ENCODE measurements at regions not wholly inside any gene's neighbourhood (a gene's known extent, or its start where the extent isn't known, plus 50 kb on each side); places are given as distances from the start of the nearest gene placed in this dataset.

DNA sequence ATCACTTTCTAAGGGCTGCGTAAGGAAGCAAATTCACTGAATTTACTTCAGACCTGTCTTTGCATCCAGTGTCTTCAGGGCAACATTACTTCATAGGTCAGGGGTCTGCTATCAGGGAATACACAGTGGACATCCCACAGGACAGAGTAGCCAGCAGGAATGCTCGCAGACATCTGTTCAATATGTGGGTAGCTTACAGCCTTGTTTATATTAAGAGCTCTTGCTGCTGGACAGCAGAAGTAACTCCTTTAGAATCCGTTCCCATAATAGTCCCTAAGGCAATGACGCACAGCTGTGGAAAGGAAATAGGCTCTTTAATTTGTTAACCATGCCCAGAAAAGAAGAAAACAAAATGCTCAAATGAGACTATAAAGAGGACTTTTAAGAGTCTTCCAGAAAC is 198.7 kb downstream of the MOXD1 start:
- TF ChIP-seq POLR2A (IDR thresholded peaks at IDR 0.05; ENCODE audit: low read length) (no peak), GATA1 (IDR thresholded peaks at IDR 0.05; ENCODE audit: low read depth, low read length) (no peak)

Data from erythroblast (primary cell).